Ishikawa (cell line): ENCODE measurements at regions not wholly inside any gene's neighbourhood (a gene's known extent, or its start where the extent isn't known, plus 50 kb on each side); places are given as distances from the start of the nearest gene placed in this dataset.

Experiments used
- EGR1 ChIP-seq: IDR thresholded peaks from 2 replicates; pipeline ENCODE4 v1.6.1; 2012
- EP300 ChIP-seq: IDR thresholded peaks from 2 replicates; pipeline ENCODE4 v1.6.1; 2012; ENCODE audit warnings: borderline replicate concordance

- TF ChIP-seq EGR1 (no peak), EP300 (no peak)
Measured at GRCh38 chr5:167593329-167594060, 698.0 kb upstream of the WWC1 start.
